NOMO-1 treated with dmso at 0.1 percent for 144 hours (cell line): ENCODE measurements at regions not wholly inside any gene's neighbourhood (a gene's known extent, or its start where the extent isn't known, plus 50 kb on each side); places are given as distances from the start of the nearest gene placed in this dataset.
"Not testable (repeated sequence)": the region's sequence is repeated elsewhere in the genome, so short reads cannot be mapped to it uniquely, and the experiment has no call there.

Source experiments
- DNase-seq: peaks from one replicate; lab custom pipeline; 2025; ENCODE audit not compliant: unreplicated experiment; lab: John Stamatoyannopoulos, UW

DNA sequence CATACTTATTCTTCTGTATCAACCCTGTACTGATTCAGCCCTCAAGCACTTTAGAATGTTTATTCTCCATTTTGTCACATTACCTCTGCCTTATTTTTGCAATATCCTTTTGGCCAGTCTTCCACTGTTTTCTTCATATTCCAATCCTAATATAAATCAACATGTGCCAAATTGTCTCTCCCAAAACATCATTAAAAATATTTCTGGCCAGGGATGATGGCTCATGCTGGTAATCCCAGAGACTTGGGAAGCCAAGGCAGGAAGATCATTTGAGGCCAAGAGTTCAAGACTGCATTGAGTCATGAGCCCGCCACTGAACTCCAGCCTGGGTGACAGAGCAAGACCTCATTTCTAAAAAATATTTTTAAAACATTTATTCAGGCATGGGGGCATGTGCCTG, 641.4 kb upstream of the CBLB start:
- DNase-seq, result no peak

DNA sequence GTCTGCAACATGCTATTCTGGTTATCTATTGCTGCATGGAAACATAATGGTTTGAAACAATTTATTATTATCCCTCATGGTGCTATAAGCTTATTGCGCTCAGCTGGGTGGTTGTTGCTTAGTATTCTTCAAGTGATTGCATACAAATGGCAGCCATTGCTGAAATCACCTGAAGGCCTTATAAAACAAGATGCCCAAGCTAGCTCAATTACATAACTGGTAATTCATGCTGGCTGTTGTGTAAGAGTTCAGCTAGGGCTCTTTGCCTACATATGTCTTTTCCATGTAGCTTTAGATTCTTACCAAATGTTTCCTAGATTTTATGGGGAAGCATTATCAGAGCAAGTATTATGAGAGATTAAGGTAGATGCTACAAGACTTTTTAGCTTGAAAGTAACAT, 644.0 kb upstream of the CBLB start:
- DNase-seq, result no peak

DNA sequence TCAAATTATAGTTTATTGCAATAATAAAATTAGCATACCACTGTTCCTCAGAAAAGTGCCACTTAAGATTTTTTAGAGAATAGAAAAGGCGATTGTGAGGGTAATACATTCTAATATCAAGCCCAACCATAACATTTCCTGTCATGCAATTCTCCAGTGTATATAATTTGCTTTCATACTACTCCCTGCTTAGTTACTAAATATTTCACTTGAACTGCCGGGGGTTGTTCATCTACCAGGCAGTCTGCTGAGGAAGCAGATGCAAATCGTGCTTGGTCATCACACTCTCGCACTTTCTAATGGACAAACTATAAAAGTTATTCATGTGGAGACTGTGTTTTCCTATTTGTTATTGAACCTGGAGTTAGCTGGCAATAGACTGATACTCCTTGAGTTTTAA, 645.6 kb upstream of the CBLB start:
- no peak for DNase-seq

DNA sequence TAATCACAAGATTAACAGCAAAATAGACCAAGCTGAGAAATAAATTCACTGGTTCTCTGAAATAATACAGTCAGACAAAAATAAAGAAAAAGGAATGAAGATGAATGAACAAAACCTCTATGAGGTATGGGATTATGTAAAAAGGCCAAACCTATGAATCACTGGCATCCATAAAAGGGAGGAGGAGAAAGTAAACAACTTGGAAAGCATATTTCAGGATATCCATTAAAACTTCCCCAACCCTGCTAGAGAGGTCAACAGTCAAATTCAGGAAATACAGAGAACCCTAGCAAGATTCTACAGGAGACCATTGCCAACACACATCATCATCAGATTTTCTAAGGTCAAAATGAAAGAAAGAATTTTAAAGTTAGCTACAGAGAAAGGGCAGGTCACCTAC, 649.7 kb upstream of the CBLB start:
- DNase-seq, result no peak

- DNase-seq, result no peak
Measured at GRCh38 chr3:106522397-106522796, 653.6 kb upstream of the CBLB start.

- no peak for DNase-seq
Measured at GRCh38 chr3:106528932-106529331, 660.1 kb upstream of the CBLB start.

DNA sequence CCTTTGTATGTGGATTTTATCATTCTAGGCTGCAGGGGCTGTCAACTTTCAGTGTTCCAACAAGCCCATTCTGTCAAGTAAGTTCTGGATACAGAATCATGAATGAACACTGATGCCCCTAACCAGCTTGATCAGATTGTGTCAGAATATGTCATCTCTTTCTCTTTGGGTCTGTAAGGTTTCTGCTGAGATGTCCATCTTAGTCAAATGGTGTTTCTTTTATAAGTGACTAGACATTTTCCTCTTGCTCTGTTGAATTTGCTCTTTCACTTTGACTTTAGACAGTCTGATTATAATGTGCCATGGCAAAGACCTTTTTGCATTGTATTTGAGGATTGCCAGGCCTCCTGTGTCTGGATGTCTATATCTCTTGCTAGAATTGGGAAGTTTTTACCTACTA, 660.9 kb upstream of the CBLB start:
- no peak for DNase-seq

DNA sequence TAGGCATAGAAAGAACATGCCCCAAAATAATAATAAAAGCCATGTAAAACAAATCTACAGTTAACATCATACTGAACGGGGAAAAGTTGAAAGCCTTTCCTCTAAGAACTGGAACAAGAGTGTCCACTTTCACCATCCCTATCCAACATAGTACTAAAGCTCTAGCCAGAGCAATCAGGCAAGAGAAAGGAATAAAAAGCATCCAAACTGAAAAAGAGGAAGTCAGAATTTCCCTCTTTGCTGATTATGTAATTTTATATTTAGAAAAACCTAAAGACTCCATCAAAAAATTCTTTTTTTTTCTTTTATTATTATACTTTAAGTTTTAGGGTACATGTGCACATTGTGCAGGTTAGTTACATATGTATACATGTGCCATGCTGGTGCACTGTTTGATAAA, 661.6 kb upstream of the CBLB start:
- no peak for DNase-seq

DNA sequence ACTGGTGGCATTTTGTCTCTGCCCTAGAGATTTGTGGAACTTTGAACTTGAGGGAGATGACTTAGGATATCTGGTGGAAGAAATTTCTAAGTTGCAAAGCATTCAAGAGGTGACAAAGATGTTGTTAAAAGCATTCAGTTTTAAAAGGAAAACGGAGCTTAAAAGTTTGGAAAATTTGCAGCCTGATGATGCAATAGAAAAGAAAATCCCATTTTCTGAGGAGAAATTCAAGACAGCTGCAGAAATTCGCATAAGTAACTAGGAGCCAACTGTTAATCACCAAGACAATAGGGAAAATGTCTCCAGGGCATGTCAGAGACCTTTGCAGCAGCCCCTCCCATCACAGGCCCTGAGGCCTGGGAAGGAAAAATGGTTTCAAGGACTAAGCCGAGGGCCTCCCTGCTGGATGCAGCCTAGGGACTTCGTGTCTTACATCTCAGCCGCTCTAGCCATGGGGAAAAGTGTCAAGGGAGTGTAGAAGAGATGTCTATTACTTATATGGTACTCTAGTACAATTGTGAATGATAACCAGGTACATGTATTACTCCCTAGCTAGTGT, 663.0 kb upstream of the CBLB start:
- not testable (repeated sequence) for DNase-seq

GRCh38 chr3:106533093-106533787, 664.4 kb upstream of the CBLB start:
- DNase-seq, result no peak

DNA sequence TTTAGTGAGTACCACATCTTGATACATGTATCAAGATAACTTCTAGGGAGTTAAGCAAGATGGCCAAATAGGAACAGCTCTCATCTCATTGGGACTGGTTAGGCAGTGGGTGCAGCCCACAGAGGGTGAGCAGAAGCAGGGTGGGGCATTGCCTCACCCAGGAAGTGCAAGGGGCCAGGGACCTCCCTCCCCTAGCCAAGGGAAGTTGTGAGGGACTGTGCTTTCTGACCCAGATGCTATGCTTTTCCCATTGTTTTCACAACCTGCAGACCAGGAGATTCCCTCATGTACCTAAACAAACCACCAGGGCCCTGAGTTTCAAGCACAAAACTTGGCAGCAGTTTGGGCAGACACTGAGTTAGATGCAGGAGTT, 665.0 kb upstream of the CBLB start:
- DNase-seq, result no peak

DNA sequence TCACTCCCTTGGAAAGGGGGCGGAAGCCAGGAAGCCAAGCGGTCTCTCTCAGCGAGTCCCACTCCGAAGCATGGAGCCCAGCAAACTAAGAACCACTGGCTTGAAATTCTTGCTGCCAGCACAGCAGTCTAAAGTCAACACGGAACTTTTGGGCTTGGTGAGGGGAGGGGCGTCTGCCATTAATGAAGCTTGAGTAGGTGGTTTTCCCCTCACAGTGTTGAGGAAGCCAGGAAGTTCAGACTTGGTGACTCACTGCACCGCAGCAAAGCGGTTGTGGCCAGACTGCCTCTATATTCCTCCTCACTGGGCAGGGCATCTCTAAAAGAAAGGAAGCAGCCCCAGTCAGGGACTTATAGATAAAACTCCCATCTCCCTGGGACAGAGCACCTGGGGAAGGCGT, 665.4 kb upstream of the CBLB start:
- peak; percentile 74 for DNase-seq

DNA sequence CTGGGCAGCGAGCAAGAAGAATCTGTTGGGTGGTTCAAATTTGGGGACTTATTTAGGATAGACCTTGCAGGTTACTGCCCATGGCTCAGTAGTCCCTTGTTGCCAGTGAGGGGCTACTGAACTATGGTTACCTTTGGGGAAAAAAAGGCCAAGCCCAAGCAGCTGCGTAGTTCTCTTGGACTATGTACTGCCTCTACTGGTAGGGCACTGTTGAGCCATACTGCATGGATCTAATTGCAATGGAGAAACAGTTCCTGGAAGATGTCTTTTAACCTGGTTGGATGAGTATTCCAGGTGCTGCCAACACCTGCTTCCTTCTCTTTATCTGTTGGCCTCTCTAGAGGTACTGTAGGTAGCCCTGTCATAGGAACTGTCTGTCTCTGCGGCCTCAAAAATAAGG, 671.9 kb upstream of the CBLB start:
- no peak for DNase-seq

DNA sequence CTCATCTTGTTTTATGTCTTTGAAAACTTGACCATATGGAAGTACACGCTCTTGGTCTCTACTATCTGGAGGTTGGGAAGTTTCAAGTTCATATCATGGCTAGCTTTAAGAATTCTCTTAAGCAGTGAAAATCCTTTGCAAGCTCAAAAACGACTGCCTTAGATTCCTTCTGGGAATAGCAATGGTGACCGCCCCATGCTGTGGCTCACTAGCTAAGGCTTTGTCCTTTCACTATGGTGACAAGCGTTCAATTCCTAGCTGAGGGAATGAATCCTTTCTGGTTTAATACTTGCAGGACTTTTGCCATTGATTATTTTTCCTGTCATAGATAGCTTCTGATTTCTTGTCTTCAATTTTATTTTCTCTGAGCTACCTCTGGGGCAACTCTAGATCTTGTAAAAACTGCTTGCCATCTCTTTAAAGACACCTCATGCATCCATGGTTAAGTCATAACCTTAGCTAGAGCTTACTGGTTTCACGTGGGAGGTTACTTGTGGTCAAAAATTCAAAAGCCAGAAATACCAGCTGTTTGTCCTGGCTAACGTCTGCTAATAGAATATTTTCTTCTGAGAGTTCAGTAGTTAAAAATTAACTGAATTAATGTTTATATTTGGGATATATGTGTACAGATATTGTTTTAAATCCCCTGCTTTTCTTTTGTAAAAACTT, 673.4 kb upstream of the CBLB start:
- DNase-seq, result no peak

- DNase-seq, result no peak
Measured at GRCh38 chr3:106552351-106553043, 683.7 kb upstream of the CBLB start.

DNA sequence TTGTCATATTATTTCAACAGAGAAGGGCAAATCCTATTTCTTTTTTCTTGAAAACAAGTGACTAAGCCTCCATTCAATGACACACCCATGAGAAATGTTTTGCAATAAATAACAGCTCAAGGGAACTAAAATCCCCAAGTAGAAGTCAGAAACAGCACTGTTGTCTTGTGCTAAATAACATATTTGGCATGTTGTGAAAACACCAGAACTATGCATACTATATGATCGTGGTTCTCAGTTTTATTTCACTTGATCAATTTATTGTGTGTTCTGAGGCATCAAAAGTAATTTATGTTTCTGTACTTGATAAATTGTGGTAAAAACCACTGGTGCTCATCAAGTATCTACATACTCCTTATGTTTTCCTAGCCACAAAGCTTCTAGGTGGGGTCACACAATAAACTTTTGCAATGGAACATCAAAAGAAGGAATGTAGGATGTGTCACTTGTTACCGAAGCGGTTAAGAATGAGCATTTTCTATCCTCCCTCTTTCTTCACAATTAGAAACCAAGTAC, 691.7 kb upstream of the CBLB start:
- peak; percentile 21 for DNase-seq

DNA sequence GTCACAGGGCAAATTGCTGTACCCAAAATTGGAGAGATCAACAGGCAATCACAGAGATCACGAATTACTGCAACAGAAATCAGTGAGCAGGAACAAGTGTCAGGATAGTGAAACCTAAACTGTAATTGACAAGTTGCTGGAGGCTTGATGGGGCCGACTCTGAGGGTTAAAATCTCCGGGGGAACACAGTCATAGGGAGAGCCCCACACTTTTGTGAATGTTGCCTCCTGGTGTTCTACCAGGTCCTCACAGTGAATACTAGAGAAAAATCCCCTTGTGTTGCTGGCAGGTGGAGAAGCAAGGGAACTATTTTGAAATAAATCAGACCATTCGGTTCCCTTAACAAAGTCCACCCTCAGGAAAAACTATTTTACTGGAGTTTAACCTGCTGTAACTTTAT, 697.5 kb upstream of the CBLB start:
- peak; percentile 22 for DNase-seq

DNA sequence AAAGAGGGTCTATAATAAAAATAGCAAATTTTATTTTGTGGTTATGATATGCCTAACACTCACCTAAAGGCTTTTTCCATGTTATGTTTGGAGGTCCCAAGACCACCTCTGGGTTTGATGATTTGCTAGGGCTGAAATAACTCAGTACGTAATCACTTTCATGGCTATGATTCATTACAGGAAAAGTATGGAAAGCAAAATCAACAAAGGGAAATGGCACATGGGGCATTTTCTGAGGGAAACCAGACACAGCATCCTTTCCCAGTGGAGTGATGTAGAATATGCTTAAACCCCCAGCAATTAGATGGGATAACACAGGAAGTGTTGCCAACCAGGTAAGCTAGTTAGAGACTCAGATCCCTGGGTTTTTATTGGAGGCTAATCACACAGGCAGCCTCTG, 701.6 kb upstream of the CBLB start:
- DNase-seq, result no peak

- no peak for DNase-seq
Measured at GRCh38 chr3:106573605-106574004, 704.8 kb upstream of the CBLB start.

GRCh38 chr3:106575029-106575428, 706.2 kb upstream of the CBLB start:
- DNase-seq, result no peak

GRCh38 chr3:106577241-106577640, 708.4 kb upstream of the CBLB start:
- DNase-seq, result no peak

DNA sequence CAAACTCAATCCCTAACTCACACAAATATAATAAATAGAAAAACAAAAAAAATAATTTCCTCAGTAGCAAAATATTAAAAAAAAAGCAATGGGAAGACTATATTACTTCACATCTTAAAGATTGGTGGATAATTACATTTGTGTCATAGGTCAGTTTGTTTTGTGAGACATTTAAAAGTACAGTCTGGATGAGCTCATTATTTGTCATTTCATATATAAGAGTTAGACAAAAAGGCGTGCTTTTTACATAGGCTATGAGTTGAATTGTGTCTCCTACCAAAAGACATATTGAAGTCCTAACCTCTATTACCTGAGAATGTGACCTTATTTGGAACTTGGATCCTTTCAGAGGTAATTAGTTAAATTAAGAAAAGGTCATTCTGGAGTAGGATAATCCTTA, 710.1 kb upstream of the CBLB start:
- no peak for DNase-seq
